Sigmoid colon (tissue), 4 donors: ENCODE measurements at regions not wholly inside any gene's neighbourhood (a gene's known extent, or its start where the extent isn't known, plus 50 kb on each side); places are given as distances from the start of the nearest gene placed in this dataset.

Source experiments
- POLR2AphosphoS5 ChIP-seq, 4 donors: sonication (generic); formaldehyde crosslinking; IDR thresholded peaks; one replicate each; pipeline ENCODE4 v1.6.1; 2017; ENCODE audit warnings: antibody characterized with exemption in 4 of 4
- TF ChIP-seq, protein P1 (sequence below), 4 experiments: fragments of 450-650 bp in 3 of 4; fragments of 200-600 bp in 1 of 4; IDR thresholded peaks; one replicate each; pipeline ENCODE4 v1.5.1; 2016 to 2019; ENCODE audit warnings: antibody characterized with exemption in 4 of 4, mild to moderate bottlenecking in 3 of 4, moderate library complexity in 2 of 4

GRCh38 chr7:152911922-152912321 is 152.4 kb downstream of the ACTR3B start:
- TF ChIP-seq, protein P1, sequence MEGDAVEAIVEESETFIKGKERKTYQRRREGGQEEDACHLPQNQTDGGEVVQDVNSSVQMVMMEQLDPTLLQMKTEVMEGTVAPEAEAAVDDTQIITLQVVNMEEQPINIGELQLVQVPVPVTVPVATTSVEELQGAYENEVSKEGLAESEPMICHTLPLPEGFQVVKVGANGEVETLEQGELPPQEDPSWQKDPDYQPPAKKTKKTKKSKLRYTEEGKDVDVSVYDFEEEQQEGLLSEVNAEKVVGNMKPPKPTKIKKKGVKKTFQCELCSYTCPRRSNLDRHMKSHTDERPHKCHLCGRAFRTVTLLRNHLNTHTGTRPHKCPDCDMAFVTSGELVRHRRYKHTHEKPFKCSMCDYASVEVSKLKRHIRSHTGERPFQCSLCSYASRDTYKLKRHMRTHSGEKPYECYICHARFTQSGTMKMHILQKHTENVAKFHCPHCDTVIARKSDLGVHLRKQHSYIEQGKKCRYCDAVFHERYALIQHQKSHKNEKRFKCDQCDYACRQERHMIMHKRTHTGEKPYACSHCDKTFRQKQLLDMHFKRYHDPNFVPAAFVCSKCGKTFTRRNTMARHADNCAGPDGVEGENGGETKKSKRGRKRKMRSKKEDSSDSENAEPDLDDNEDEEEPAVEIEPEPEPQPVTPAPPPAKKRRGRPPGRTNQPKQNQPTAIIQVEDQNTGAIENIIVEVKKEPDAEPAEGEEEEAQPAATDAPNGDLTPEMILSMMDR (IDR thresholded peaks at IDR 0.05), result no peak
- no peak for TF ChIP-seq POLR2AphosphoS5 (IDR thresholded peaks at IDR 0.05)
